Neuronal stem cell (in vitro differentiated cells): ENCODE measurements at regions not wholly inside any gene's neighbourhood (a gene's known extent, or its start where the extent isn't known, plus 50 kb on each side); places are given as distances from the start of the nearest gene placed in this dataset.

Experiments used
- DNase-seq: peaks from one replicate; pipeline ENCODE4 v3.0.0-alpha.2; 2013; ENCODE audit warnings: low spot score
- H2AFZ ChIP-seq: one replicate; pipeline ENCODE4 v1.6.1; 2013; ENCODE audit warnings: mild to moderate bottlenecking, low read length, inconsistent platforms
- H2AK5ac ChIP-seq: 2 replicates; pipeline ENCODE4 v1.6.1; 2013; ENCODE audit warnings: low read depth, mild to moderate bottlenecking, inconsistent platforms, low read length, moderate library complexity, mixed read lengths
- H2BK120ac ChIP-seq: 2 replicates; pipeline ENCODE4 v1.6.1; 2013; ENCODE audit warnings: low read depth, mild to moderate bottlenecking, inconsistent platforms, low read length, moderate library complexity, mixed read lengths
- H2BK12ac ChIP-seq: one replicate; pipeline ENCODE4 v1.6.1; 2013; ENCODE audit warnings: low read length, inconsistent platforms
- H2BK15ac ChIP-seq: 2 replicates; pipeline ENCODE4 v1.6.1; 2013; ENCODE audit warnings: mild to moderate bottlenecking, low read length, inconsistent platforms, mixed read lengths
- H2BK5ac ChIP-seq: one replicate; pipeline ENCODE4 v1.6.1; 2013; ENCODE audit warnings: inconsistent platforms, mild to moderate bottlenecking, low read length, moderate library complexity
- H3K14ac ChIP-seq: one replicate; pipeline ENCODE4 v1.6.1; 2013; ENCODE audit warnings: low read length, inconsistent platforms
- H3K18ac ChIP-seq: 2 replicates; pipeline ENCODE4 v1.6.1; 2013; ENCODE audit warnings: low read length, inconsistent platforms
- H3K23ac ChIP-seq: 2 replicates; pipeline ENCODE4 v1.6.1; 2013; ENCODE audit warnings: low read depth, mild to moderate bottlenecking, mixed read lengths, low read length, inconsistent platforms; ENCODE audit not compliant: poor library complexity
- H3K27ac ChIP-seq: replicated peaks from 3 replicates; pipeline ENCODE4 v1.5.1; 2013; ENCODE audit warnings: low read length, inconsistent platforms
- H3K27me3 ChIP-seq, 3 experiments: 2 replicates each; pipeline ENCODE4 v1.6.1; 2013; ENCODE audit warnings: low read length in 3 of 3, mild to moderate bottlenecking in 2 of 3, inconsistent platforms in 1 of 3, low read depth in 1 of 3, mixed read lengths in 1 of 3, moderate library complexity in 1 of 3; ENCODE audit not compliant: control insufficient read depth in 3 of 3, insufficient read depth in 3 of 3
- H3K36me3 ChIP-seq, 2 donors: replicated peaks in 1 of 2; 2 replicates each; pipeline ENCODE4 v1.6.1; 2013; ENCODE audit warnings: low read length in 2 of 2; ENCODE audit not compliant: control insufficient read depth in 2 of 2, insufficient read depth in 2 of 2
- H3K4ac ChIP-seq: 2 replicates; pipeline ENCODE4 v1.6.1; 2013; ENCODE audit warnings: inconsistent platforms, mild to moderate bottlenecking, low read length, moderate library complexity
- H3K4me1 ChIP-seq, 2 donors: 1 replicate in 1 of 2; 2 replicates in 1 of 2; pipeline ENCODE4 v1.6.1; 2013; ENCODE audit warnings: low read length in 2 of 2, low read depth in 1 of 2; ENCODE audit not compliant: control insufficient read depth in 2 of 2, insufficient read depth in 1 of 2
- H3K4me2 ChIP-seq: one replicate; pipeline ENCODE4 v1.6.1; 2013; ENCODE audit warnings: mild to moderate bottlenecking, low read length, inconsistent platforms; ENCODE audit not compliant: insufficient read depth, poor library complexity, severe bottlenecking
- H3K4me3 ChIP-seq, 2 donors: 2 replicates each; pipeline ENCODE4 v1.5.1; 2013; ENCODE audit warnings: low read length in 2 of 2, mild to moderate bottlenecking in 2 of 2, inconsistent platforms in 1 of 2, moderate library complexity in 1 of 2
- H3K79me1 ChIP-seq: one replicate; pipeline ENCODE4 v1.6.1; 2013; ENCODE audit warnings: low read depth, mild to moderate bottlenecking, inconsistent platforms, low read length, moderate library complexity
- H3K9ac ChIP-seq: one replicate; pipeline ENCODE4 v1.6.1; 2013; ENCODE audit warnings: mild to moderate bottlenecking, low read depth, low read length, inconsistent platforms; ENCODE audit not compliant: poor library complexity
- H3K9me3 ChIP-seq, 2 donors: replicated peaks in 1 of 2; 2 replicates each; pipeline versions ENCODE3 to v1.6.1; 2013; ENCODE audit warnings: low read length in 2 of 2, mild to moderate bottlenecking in 2 of 2, inconsistent platforms in 1 of 2, low read depth in 1 of 2, mixed read lengths in 1 of 2, moderate library complexity in 1 of 2; ENCODE audit not compliant: control insufficient read depth in 2 of 2, insufficient read depth in 1 of 2
- H4K8ac ChIP-seq: one replicate; pipeline ENCODE4 v1.6.1; 2013; ENCODE audit warnings: low read depth, mild to moderate bottlenecking, inconsistent platforms, low read length, moderate library complexity
- H4K91ac ChIP-seq: one replicate; pipeline ENCODE4 v1.6.1; 2013; ENCODE audit warnings: low read length, low read depth, mild to moderate bottlenecking, inconsistent platforms; ENCODE audit not compliant: poor library complexity
- WGBS, 2 donors: extraction: QIAGEN DNeasy Blood & Tissue Kit; methylation state at CpG; one replicate each; pipeline ENCODE4 v1.1.7; 2013; ENCODE audit warnings: missing lambda C conversion rate in 2 of 2, mixed read lengths in 1 of 2; ENCODE audit not compliant: insufficient read length in 2 of 2, insufficient replicate concordance in 1 of 2; ENCODE audit errors: extremely low coverage in 2 of 2; 5-methylcytosine and 5-hydroxymethylcytosine counted together

DNA sequence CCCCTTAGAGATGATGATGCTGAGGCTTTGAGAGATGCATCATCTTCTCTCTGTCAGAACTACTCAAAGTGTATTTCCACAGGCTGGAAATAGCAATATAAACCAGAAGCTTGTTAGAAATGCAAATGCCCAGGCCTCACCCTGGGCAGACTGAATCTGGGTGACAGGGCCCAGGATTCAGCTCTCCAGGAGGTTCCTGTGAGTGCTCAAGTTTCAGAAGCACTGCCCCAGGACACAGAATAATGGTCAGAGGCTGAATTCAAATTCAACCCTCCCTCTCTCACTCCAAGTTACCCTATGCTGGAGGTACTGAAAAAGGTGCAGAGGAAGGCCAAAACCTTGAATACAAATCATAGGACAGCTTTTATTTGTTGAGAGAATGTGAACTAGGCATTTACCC is 98.5 kb upstream of the NGF start:
- H2BK15ac ChIP-seq: no peak overlapping the region
- no peak overlapping the region for H2BK5ac ChIP-seq
- no peak overlapping the region for H3K4me2 ChIP-seq
- H4K8ac ChIP-seq: no peak overlapping the region
- H4K91ac ChIP-seq: no peak overlapping the region
- no peaks in the 10 kb centered on the region for H3K4me1 ChIP-seq
- H3K4me3 ChIP-seq: no peak overlapping the region
- H3K36me3 ChIP-seq: no peaks in the 10 kb centered on the region
- no peak for DNase-seq
- H2AK5ac ChIP-seq: no peak overlapping the region
- no peak overlapping the region for H3K9ac ChIP-seq
- H3K18ac ChIP-seq: no peak overlapping the region
- no peaks in the 10 kb centered on the region for H3K79me1 ChIP-seq
- H3K27ac ChIP-seq: no peak overlapping the region
- no peak overlapping the region for H3K4ac ChIP-seq
- H2BK12ac ChIP-seq: no peak overlapping the region
- H3K14ac ChIP-seq: no peak overlapping the region
- H3K27me3 ChIP-seq: no peaks in the 10 kb centered on the region
- H3K9me3 ChIP-seq: no peaks in the 10 kb centered on the region
- H2BK120ac ChIP-seq: no peak overlapping the region
- no peak overlapping the region for H3K23ac ChIP-seq
- H2AFZ ChIP-seq: no peak overlapping the region

DNA sequence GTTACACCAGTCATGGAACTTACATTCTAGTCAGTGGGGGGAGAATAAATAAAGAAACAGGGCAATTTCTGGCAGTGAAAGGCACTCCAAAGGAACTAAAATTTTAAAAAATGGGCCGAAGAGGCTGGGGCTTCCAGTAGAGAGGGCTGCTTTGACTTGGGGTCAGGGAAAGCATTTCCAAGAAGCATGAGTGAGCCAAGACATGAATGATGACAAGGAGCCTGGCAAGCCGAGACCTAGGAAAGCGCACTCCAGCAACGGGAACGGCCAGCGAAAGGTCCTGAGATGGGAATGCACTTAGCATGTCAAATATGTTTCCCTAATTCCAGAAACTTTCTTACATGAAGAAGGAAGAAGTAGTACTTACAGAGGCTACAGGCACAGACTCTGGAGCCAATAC is 95.4 kb upstream of the NGF start:
- no peaks in the 10 kb centered on the region for H3K79me1 ChIP-seq
- DNase-seq: no peak
- no peaks in the 10 kb centered on the region for H3K27me3 ChIP-seq
- H3K4ac ChIP-seq: no peak overlapping the region
- H2AK5ac ChIP-seq: no peak overlapping the region
- H3K18ac ChIP-seq: no peak overlapping the region
- no peak overlapping the region for H2BK15ac ChIP-seq
- H3K4me1 ChIP-seq: no peaks in the 10 kb centered on the region
- H4K8ac ChIP-seq: no peak overlapping the region
- H3K23ac ChIP-seq: no peak overlapping the region
- H2BK12ac ChIP-seq: no peak overlapping the region
- no peak overlapping the region for H3K27ac ChIP-seq
- no peaks in the 10 kb centered on the region for H3K9me3 ChIP-seq
- no peak overlapping the region for H2BK5ac ChIP-seq
- H2BK120ac ChIP-seq: no peak overlapping the region
- H2AFZ ChIP-seq: no peak overlapping the region
- H3K4me3 ChIP-seq: no peak overlapping the region
- H3K14ac ChIP-seq: no peak overlapping the region
- H3K9ac ChIP-seq: no peak overlapping the region
- no peak overlapping the region for H4K91ac ChIP-seq
- no peaks in the 10 kb centered on the region for H3K36me3 ChIP-seq
- no CpG with 5 or more reads among the region's 6 CpGs for WGBS, 2 donors
- H3K4me2 ChIP-seq: no peak overlapping the region

DNA sequence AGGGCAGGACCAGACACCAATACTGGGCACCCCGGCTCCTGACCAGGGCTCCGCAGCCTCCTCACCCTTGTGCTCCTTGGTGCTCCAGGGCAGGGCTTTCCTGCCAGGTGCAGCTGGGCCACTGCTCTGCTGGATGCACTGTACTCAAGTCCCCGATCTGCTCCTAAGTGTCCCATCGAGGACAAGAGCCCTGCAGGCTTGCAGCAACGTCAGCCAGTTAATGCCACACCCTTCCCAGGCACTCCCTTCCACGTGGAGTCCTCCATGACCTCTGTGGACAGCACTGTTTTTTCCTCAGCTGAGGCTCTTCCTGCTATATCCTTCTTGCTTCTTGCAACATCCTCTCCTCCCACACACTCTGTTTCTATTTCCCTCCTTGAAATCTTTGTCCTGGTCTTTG is 94.0 kb upstream of the NGF start:
- Histone ChIP-seq H3K36me3 (no peaks in the 10 kb centered on the region), H4K91ac (no peak overlapping the region), H3K9ac (no peak overlapping the region), H3K27ac (no peak overlapping the region), H2BK120ac (no peak overlapping the region), H3K9me3 (no peaks in the 10 kb centered on the region), H2BK15ac (no peak overlapping the region), H3K4me2 (no peak overlapping the region), H3K4ac (no peak overlapping the region), H2AFZ (no peak overlapping the region), H2BK12ac (no peak overlapping the region), H2AK5ac (no peak overlapping the region), H4K8ac (no peak overlapping the region), H3K4me3 (no peak overlapping the region), H3K23ac (no peak overlapping the region), H3K4me1 (no peaks in the 10 kb centered on the region), H3K27me3 (no peaks in the 10 kb centered on the region), H3K14ac (no peak overlapping the region), H3K18ac (no peak overlapping the region), H3K79me1 (no peaks in the 10 kb centered on the region), H2BK5ac (no peak overlapping the region)
- WGBS, 2 donors: no CpG with 5 or more reads among the region's 6 CpGs
- DNase-seq: no peak

DNA sequence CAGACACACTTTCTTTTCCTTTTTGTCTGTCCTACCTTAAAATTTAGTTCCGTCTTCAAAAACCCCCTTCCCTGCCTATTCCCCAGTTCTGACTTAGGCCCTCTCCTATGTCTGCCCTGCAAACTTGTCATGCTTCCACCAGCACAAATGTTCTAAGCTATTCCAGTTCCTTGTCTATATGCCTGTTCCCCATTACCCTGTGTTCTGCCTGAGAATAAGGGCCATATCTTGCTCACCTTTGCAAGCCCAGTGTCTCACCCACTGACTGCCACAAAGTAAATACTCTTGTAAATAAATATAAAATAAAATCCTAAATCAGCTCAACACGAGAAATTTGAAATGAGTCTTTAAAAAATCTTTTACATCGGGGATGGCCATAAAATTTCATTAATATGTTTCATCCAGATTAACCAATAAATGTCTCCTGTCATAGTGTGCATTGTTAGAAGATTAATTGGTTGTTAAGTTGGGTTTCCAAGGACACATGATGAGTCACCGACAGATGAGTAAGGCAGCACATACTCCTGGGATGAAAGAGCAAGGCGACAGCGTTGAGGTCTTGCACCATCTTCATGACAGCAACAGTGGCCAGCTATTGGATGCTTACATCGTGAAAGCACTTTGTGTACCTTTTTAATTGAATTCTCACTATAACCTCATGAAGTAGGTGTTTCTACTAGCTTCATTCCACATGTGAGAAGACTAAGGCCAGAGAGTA is 92.6 kb upstream of the NGF start:
- H3K18ac ChIP-seq: no peak overlapping the region
- DNase-seq: no peak
- no peak overlapping the region for H3K4me2 ChIP-seq
- no peaks in the 10 kb centered on the region for H3K79me1 ChIP-seq
- H3K9ac ChIP-seq: no peak overlapping the region
- H3K4ac ChIP-seq: no peak overlapping the region
- no peak overlapping the region for H2BK15ac ChIP-seq
- no peaks in the 10 kb centered on the region for H3K4me1 ChIP-seq
- no peak overlapping the region for H2AK5ac ChIP-seq
- no peaks in the 10 kb centered on the region for H3K36me3 ChIP-seq
- no CpG with 5 or more reads among the region's 7 CpGs for WGBS, 2 donors
- no peak overlapping the region for H3K14ac ChIP-seq
- no peak overlapping the region for H4K91ac ChIP-seq
- H2BK5ac ChIP-seq: no peak overlapping the region
- H4K8ac ChIP-seq: no peak overlapping the region
- H2AFZ ChIP-seq: no peak overlapping the region
- H3K23ac ChIP-seq: no peak overlapping the region
- H3K27me3 ChIP-seq: no peaks in the 10 kb centered on the region
- no peak overlapping the region for H3K4me3 ChIP-seq
- no peak overlapping the region for H3K27ac ChIP-seq
- H2BK12ac ChIP-seq: no peak overlapping the region
- no peaks in the 10 kb centered on the region for H3K9me3 ChIP-seq
- no peak overlapping the region for H2BK120ac ChIP-seq
